ENCODE measurements at regions not wholly inside any gene's neighbourhood (a gene's known extent, or its start where the extent isn't known, plus 50 kb on each side); places are given as distances from the start of the nearest gene placed in this dataset.
"Not testable (repeated sequence)": the region's sequence is repeated elsewhere in the genome, so short reads cannot be mapped to it uniquely, and the experiment has no call there.

DNA sequence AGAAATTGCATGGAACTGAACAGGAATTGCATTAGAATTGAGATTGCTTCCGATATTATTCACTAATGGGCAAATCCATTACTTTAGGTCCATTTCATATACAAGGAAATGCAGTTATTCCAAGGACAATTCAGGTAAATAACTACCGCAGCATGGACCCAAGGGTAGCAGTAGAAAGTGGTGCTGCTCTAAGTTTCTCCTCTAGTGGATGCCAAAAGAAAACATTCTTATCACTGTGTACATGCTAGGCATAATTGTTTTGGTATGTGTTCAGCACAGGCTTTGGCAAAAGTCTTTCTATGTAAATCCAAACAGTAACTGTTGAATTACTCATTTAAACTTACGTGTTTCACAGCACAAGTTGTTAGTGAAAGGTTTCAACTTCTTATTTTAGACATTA, 890.1 kb upstream of the ADAMTS5 start:
- no CpG with 5 or more reads among the region's 3 CpGs for WGBS (ENCODE audit: insufficient coverage)
- H3K4me3 ChIP-seq (ENCODE audit: control extremely low read depth in 1 of 5, extremely low read depth in 1 of 5, insufficient read depth in 1 of 5, low read depth in 2 of 5, low read length in 4 of 5); DNase-seq; H3K4me1 Mint-ChIP-seq; H2AFZ ChIP-seq (ENCODE audit: insufficient read depth, low read depth, low read length, poor library complexity, severe bottlenecking); H4K20me1 ChIP-seq (ENCODE audit: control insufficient read depth, insufficient read depth, low read length, poor library complexity, severe bottlenecking); H3K4me1 ChIP-seq (ENCODE audit: control insufficient read depth in 2 of 2, insufficient read depth in 2 of 2, low read length in 2 of 2); H3K36me3 ChIP-seq (replicated peaks in 1 of 2; ENCODE audit: control extremely low read depth in 1 of 2, control insufficient read depth in 1 of 2, extremely low read depth in 1 of 2, insufficient read depth in 2 of 2, low read length in 1 of 2); H3K9ac ChIP-seq (ENCODE audit: low read length); CTCF ChIA-PET; H3K4me3 Mint-ChIP-seq; POLR2A ChIA-PET; H3K27me3 Mint-ChIP-seq; H3K27me3 ChIP-seq (replicated peaks in 1 of 4; ENCODE audit: control extremely low read depth in 1 of 4, control insufficient read depth in 3 of 4, insufficient read depth in 4 of 4, low read length in 3 of 4); H3K27ac Mint-ChIP-seq; ATAC-seq (ENCODE audit: low read depth); H3K79me2 ChIP-seq (ENCODE audit: control insufficient read depth, insufficient read depth, low read length); H3K27ac ChIP-seq (ENCODE audit: low read length in 2 of 2); H3K9me3 ChIP-seq (ENCODE audit: control extremely low read depth in 1 of 3, control insufficient read depth in 2 of 3, insufficient read depth in 1 of 3, low read length in 2 of 3); intact Hi-C loops (cut with micrococcal nuclease); H3K9me3 Mint-ChIP-seq (ENCODE audit: insufficient read depth); H3K4me2 ChIP-seq (replicated peaks; ENCODE audit: low read depth, low read length, poor library complexity, severe bottlenecking): not testable (repeated sequence)

DNA sequence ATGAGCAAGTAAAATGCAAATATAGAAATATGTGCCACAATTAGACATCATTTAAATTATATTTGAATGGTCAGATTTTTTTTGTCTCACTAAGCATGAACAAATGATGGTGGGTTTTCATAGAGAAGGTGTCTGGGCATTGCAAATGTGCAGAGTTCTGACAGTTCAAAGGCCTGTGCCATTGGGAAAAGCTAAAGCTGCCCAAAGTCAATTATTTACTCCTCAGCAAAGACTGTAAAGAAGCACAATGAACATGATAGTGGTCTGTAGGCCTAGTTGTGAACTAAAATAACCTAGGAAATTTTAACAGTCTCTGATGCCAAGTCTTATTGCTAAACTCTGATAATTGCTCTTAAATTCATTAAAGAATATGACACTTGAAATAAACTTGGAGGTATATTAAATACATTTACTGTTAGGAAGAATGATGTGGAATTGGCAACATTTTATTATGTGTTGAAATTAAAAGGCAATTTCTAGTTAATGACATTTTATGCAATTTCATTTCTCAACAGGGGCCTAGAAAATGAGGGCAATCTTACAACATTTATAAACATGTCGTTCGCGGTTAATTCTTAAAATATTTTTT, 874.3 kb upstream of the ADAMTS5 start:
- H3K9ac ChIP-seq (ENCODE audit: low read length) = no peak overlapping the region
- ChIA-PET POLR2A (no interaction called here), CTCF (no interaction called here)
- intact Hi-C loops (cut with micrococcal nuclease) = no loop called here
- H4K20me1 ChIP-seq (ENCODE audit: control insufficient read depth, insufficient read depth, low read length, poor library complexity, severe bottlenecking) = no peaks in the 10 kb centered on the region
- no peak overlapping the region for H3K4me2 ChIP-seq (replicated peaks; ENCODE audit: low read depth, low read length, poor library complexity, severe bottlenecking)
- no peak overlapping the region for H3K4me3 ChIP-seq (ENCODE audit: control extremely low read depth in 1 of 5, extremely low read depth in 1 of 5, insufficient read depth in 1 of 5, low read depth in 2 of 5, low read length in 4 of 5)
- ATAC-seq (ENCODE audit: low read depth) (no peak), DNase-seq (no peak)
- no CpG with 5 or more reads among the region's 3 CpGs for WGBS (ENCODE audit: insufficient coverage)
- H3K79me2 ChIP-seq (ENCODE audit: control insufficient read depth, insufficient read depth, low read length) = no peaks in the 10 kb centered on the region
- no peak overlapping the region for H3K27ac ChIP-seq (ENCODE audit: low read length in 2 of 2)
- no peaks in the 10 kb centered on the region for H3K36me3 ChIP-seq (replicated peaks in 1 of 2; ENCODE audit: control extremely low read depth in 1 of 2, control insufficient read depth in 1 of 2, extremely low read depth in 1 of 2, insufficient read depth in 2 of 2, low read length in 1 of 2)
- peaks cover 1% of the 10 kb centered on the region for H3K9me3 Mint-ChIP-seq (ENCODE audit: insufficient read depth)
- no peaks in the 10 kb centered on the region for H3K27me3 ChIP-seq (replicated peaks in 1 of 4; ENCODE audit: control extremely low read depth in 1 of 4, control insufficient read depth in 3 of 4, insufficient read depth in 4 of 4, low read length in 3 of 4)
- peaks cover 0 to 4% (median 0%) of the 10 kb centered on the region in 3 donors for H3K9me3 ChIP-seq (ENCODE audit: control extremely low read depth in 1 of 3, control insufficient read depth in 2 of 3, insufficient read depth in 1 of 3, low read length in 2 of 3)
- H3K4me1 Mint-ChIP-seq = no peaks in the 10 kb centered on the region
- no peaks in the 10 kb centered on the region for H3K4me1 ChIP-seq (ENCODE audit: control insufficient read depth in 2 of 2, insufficient read depth in 2 of 2, low read length in 2 of 2)
- no peak for TF ChIP-seq EZH2 (IDR thresholded peaks at IDR 0.05; ENCODE audit: borderline replicate concordance, insufficient read depth, low read depth, low read length, poor library complexity, severe bottlenecking)
- TF ChIP-seq, protein P1, sequence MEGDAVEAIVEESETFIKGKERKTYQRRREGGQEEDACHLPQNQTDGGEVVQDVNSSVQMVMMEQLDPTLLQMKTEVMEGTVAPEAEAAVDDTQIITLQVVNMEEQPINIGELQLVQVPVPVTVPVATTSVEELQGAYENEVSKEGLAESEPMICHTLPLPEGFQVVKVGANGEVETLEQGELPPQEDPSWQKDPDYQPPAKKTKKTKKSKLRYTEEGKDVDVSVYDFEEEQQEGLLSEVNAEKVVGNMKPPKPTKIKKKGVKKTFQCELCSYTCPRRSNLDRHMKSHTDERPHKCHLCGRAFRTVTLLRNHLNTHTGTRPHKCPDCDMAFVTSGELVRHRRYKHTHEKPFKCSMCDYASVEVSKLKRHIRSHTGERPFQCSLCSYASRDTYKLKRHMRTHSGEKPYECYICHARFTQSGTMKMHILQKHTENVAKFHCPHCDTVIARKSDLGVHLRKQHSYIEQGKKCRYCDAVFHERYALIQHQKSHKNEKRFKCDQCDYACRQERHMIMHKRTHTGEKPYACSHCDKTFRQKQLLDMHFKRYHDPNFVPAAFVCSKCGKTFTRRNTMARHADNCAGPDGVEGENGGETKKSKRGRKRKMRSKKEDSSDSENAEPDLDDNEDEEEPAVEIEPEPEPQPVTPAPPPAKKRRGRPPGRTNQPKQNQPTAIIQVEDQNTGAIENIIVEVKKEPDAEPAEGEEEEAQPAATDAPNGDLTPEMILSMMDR (IDR thresholded peaks at IDR 0.05) = no peak
- H3K27me3 Mint-ChIP-seq = no peaks in the 10 kb centered on the region
- H3K4me3 Mint-ChIP-seq = no peak overlapping the region
- no peak overlapping the region for H3K27ac Mint-ChIP-seq
- H2AFZ ChIP-seq (ENCODE audit: insufficient read depth, low read depth, low read length, poor library complexity, severe bottlenecking) = no peak overlapping the region
